HG02852 (cell line): ENCODE measurements at regions not wholly inside any gene's neighbourhood (a gene's known extent, or its start where the extent isn't known, plus 50 kb on each side); places are given as distances from the start of the nearest gene placed in this dataset.
"Not testable (repeated sequence)": the region's sequence is repeated elsewhere in the genome, so short reads cannot be mapped to it uniquely, and the experiment has no call there.

ENCODE experiments used
- ATAC-seq: cut with Tn5 transposase; IDR thresholded peaks from one replicate; pipeline ENCODE4 v1.9.1; 2021; ENCODE audit warnings: mild to moderate bottlenecking, moderate library complexity; ENCODE audit not compliant: unreplicated experiment

- ATAC-seq: no peak
Measured at GRCh38 chr9:78932849-78933627, 636.1 kb downstream of the PSAT1 start.

DNA sequence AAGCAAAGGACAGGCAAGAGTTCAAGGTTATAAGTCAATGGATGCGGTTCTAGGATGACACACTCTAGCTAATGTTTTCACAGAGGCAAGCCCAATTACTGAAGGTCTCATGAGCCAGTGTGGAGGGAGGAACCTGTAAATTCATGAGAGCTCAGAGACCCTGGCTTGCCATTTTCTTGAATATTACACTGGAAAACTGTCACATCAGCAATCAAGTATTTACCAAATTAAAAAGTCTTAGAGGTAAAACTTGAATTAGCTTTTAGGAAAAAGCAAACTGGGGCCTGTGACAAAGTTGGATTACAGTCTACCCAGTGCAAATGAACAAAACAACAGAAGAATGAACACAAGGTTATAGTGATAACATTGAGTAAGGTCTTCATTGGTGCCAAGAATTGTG, 636.9 kb upstream of the TLE4 start:
- no peak for ATAC-seq

DNA sequence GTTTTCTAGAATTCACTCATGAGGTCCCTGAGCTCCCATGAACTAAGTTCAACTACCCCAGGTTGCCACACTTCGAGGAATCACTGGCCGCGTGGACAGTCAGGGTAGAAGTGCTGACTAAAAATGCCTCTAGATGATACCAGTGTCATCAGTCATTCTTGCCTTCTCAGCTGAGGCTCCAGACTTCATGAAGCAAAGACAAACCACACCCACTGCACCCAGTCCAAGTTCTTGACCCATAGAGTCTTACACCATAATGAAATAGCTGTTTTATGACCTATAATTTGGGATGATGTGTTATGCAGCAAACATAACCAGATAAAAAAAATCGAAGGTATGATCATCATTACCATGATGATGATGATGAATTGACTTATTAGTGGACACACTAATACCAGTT, 632.9 kb upstream of the TLE4 start:
- no peak for ATAC-seq

DNA sequence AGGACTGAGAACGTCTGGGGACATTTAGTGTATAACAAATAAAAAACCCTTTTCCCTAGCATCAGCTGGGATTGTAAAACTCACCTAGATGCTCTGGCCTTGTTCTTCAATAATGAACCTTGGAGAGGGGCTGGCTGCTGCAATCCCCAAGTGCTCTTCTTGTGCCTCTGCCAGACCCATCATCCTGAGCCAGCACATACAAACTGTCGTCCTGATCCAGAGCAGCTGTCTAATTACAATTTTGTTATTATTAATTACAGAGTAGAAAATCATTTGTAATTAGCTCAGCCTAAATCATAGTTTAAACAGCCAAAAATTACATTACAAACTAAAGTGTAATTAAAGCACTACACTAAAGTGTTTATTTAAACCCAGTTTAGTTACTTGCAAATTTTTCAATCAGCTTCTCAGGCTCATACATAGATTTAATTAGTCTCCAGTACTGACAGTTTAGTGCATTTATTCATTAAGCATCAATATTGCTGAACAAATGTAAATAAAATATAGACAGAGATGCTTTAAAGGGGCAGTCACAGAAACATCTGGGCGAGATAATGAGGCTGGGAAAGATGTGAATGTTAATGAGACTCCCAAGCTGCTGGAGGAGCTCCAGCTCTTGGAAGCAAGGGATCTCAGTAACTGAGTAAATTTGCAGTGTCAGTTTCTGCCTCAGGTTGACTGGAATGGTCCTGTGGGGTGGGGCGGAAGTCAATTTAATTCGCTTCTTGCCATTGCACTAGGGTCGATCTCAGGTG, 632.3 kb upstream of the TLE4 start:
- no peak for ATAC-seq

- no peak for ATAC-seq
Measured at GRCh38 chr9:78940121-78940855, 631.5 kb upstream of the TLE4 start.

DNA sequence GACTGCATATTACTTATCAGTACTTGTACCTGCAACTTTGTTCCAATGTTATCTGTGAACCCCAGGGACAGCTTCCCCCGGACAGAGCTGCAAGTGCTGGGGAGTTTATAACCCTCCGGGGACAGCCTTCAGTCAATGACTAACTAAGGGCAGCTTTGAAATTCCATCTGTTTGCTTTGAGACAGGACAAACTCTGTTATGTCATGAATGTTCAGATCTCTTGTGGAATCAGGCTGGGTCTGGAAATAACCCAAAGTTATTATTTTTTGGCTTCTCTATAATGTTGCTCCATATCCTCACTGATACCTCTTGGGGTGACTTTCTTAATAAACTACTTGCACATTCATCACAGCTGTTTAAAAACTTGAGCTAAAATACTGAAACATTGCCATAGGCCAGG, 617.5 kb upstream of the TLE4 start:
- no peak for ATAC-seq

GRCh38 chr9:78958892-78959291, 612.9 kb upstream of the TLE4 start:
- no peak for ATAC-seq

DNA sequence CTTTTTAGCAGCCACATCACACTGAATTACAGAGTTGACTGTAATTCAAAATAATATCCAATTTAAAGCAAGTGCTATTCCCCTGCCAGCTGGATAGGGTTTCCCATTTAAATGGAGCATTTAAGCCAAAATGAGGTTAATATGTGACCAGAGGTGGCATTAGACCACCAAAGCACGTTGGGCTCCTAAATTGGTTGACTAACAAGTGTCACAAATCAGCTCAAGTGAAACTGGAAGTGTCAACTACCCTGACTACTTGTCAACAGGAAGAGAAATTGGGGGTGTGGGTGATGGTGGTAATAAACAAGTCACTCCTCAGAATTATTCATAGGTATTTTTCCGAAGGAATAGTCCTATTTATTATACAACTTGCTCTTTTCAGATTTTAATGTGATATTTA, 609.6 kb upstream of the TLE4 start:
- no peak for ATAC-seq

- no peak for ATAC-seq
Measured at GRCh38 chr9:78963911-78964310, 607.9 kb upstream of the TLE4 start.

- ATAC-seq: no peak
Measured at GRCh38 chr9:78967596-78968217, 604.1 kb upstream of the TLE4 start.

GRCh38 chr9:78970375-78970774, 601.4 kb upstream of the TLE4 start:
- ATAC-seq: no peak

GRCh38 chr9:78971540-78971939, 600.2 kb upstream of the TLE4 start:
- no peak for ATAC-seq

GRCh38 chr9:78972303-78972999, 599.3 kb upstream of the TLE4 start:
- no peak for ATAC-seq

GRCh38 chr9:78973907-78974306, 597.9 kb upstream of the TLE4 start:
- no peak for ATAC-seq

DNA sequence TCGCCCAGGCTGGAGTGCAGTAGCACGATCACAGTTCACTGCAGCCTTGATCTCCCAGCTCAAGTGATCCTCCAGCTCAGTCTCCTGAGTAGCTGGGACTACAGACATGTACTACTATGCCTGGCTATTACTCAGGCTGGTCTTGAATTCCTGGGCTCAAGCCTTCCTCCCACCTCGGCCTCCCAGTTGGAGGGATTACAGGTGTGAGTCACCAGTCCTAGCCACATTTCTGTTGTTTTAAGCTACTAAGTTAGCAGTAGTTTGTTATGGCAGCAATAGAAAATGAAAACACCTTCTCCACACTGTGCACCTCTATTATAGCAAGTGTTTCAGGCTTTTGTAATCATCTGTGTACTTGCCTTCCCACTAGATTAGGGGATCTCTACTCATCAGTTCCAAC, 588.9 kb upstream of the TLE4 start:
- no peak for ATAC-seq

DNA sequence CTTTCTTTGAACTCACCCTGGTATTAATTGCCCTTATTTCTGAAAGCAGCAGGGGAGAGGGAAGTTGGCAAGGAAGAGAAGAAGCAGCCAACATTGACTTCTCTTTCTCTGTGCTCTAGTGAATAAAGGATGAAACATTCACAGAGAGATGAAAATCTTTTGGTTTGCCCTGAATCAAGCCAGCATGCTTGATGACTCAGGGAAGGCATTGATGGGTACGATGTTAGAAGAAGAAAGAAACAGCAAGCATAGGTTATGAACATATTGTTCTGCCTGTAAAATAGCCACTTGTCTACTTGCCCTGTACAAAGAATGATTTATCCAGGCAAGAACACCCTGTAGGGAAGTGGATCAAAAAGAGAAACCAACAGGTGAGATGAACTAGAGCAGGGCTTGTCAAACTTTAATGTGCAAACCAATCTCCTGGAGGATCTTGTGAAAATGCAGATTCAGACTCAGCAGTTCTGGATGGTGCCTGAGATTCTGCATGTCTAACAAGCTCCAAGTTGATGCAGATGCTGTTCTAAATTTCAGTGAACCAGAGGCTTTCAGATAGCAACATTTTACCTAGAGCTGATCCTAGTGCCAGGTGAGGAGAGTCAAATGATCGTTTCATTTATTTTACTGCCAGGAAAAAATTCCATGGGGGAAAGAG, 586.6 kb upstream of the TLE4 start:
- ATAC-seq: no peak

DNA sequence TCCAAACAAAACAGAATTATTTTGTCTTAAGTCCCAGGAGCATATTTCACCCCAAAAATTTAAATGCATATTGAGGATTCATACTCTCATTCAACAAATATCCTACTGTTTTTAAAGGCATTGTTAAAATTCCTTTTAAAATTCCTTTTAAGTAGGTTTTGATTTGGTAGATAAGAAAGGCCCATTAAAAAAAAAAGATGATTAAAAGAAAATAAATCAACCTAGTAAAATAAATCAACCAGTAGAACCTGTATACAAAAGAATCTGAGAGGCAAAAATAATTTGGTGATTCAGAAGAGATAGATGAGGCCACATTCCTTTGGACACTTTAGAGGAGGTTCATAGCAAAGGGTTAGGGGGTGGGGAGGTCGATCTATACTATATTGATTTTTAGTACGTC, 585.3 kb upstream of the TLE4 start:
- ATAC-seq: no peak

DNA sequence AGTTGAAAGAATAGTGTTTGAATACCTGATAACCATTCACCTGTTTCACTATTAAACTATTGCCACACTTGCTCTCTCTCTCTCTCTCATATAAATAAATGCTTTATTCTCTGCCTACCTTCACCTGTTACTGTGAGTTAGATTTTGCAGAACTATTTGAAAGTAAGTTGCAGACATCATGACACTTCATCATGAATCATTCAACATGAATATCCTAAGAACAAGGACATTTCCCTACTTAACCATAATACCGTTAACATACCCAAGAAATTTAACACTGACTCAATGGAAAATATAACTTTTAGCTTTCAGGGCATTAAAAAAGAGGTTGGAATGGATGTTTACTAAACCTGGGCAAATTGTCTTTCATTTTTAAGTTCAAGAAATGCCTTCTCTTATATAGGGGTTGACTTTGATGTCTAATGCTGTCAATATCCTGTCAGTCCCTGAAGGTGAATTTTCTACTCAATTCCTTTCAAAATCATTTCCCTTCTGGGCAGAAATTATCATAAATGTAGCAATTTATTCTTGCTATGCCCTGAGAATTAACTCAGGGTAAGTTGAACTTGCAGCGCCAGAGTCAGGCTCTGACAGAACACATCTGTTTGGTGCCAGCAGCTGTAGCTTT, 582.6 kb upstream of the TLE4 start:
- no peak for ATAC-seq

GRCh38 chr9:78994471-78994870, 577.3 kb upstream of the TLE4 start:
- no peak for ATAC-seq

GRCh38 chr9:78994974-78995373, 576.8 kb upstream of the TLE4 start:
- ATAC-seq: not testable (repeated sequence)
